Activated naive CD4-positive, alpha-beta T cell treated with anti-CD3 and anti-CD28 coated beads, Interleukin-2, amount 50 U/mL, for 72 hours (primary cell): ENCODE measurements at regions not wholly inside any gene's neighbourhood (a gene's known extent, or its start where the extent isn't known, plus 50 kb on each side); places are given as distances from the start of the nearest gene placed in this dataset.

Experiments
- ATAC-seq, 2 donors: fragments of 150-1000 bp; cut with Tn5 transposase; 2 replicates each; pipeline ENCODE4 v1.10.0; 2021; ENCODE audit warnings: mild to moderate bottlenecking in 2 of 2, moderate library complexity in 2 of 2
- DNase-seq, 2 donors: peaks; one replicate each; pipeline ENCODE4 v3.0.0; 2021 to 2022; ENCODE audit warnings: low spot score in 2 of 2
- H3K27ac Mint-ChIP-seq, 2 donors: one replicate each; pipeline ENCODE4 v1.8.0; 2022; ENCODE audit warnings: mild to moderate bottlenecking in 2 of 2, mixed read lengths in 2 of 2
- H3K36me3 Mint-ChIP-seq, 2 donors: one replicate each; pipeline ENCODE4 v1.8.0; 2022; ENCODE audit warnings: mixed read lengths in 2 of 2
- H3K9me3 Mint-ChIP-seq, 2 donors: one replicate each; pipeline ENCODE4 v1.8.0; 2022; ENCODE audit warnings: mixed read lengths in 2 of 2

GRCh38 chr4:147173322-147173721 lies 227.7 kb upstream of the TTC29 start:
- DNase-seq (no peak), ATAC-seq (no peak)
- H3K9me3 Mint-ChIP-seq, result no peaks in the 10 kb centered on the region
- no peaks in the 10 kb centered on the region for H3K36me3 Mint-ChIP-seq
- H3K27ac Mint-ChIP-seq, result no peak overlapping the region

DNA sequence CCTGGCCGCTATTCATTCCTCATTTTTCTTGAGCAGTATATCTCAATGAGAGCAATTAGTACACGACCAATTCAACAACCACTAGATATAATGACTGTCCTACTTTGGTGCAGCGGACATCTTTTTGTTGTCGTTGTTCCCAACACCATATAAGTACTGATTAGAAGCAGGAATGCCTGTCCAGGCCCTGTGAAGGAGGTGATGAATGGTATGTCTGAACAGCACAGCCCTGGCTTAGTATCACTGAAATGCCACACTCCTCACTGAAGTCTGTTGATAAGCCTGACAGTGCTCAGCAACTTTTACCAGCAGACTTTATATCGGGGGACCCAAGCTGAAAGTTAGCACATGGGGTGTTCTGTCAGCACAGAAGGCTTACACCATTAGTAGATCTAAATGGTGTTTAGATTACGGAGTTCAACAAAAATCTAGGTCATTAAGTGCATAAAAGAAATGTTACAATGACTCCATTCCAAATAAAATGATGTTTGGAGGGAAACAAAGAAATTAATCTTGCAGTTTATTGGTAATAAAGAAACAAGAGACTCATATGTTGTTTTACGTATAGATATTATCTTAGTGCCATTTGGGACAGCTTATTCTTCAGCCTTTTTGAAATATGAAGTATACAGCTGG lies 228.3 kb upstream of the TTC29 start:
- Mint-ChIP-seq H3K9me3 (no peaks in the 10 kb centered on the region), H3K36me3 (no peaks in the 10 kb centered on the region), H3K27ac (no peak overlapping the region)
- ATAC-seq (no peak), DNase-seq (no peak)

DNA sequence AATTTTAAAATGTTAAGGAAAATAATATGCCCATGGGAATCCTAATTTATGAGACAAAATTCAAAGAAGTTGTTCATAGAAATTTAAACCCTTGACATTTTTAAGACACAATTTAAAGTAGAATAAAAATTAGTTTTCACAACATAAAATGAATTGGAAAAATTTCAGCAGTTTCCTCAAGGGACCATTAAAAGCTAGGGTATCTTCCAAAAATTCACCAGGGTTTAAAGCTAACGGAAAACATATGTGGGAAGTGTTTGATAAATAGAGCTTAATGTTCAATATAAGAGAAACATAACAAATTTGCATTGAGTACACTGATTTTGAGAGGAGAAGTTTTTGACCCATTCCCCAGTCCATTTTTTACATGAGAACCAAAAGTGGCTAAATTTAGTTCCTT lies 228.9 kb upstream of the TTC29 start:
- Mint-ChIP-seq H3K27ac (no peak overlapping the region), H3K9me3 (no peaks in the 10 kb centered on the region), H3K36me3 (no peaks in the 10 kb centered on the region)
- no peak for ATAC-seq
- no peak for DNase-seq

DNA sequence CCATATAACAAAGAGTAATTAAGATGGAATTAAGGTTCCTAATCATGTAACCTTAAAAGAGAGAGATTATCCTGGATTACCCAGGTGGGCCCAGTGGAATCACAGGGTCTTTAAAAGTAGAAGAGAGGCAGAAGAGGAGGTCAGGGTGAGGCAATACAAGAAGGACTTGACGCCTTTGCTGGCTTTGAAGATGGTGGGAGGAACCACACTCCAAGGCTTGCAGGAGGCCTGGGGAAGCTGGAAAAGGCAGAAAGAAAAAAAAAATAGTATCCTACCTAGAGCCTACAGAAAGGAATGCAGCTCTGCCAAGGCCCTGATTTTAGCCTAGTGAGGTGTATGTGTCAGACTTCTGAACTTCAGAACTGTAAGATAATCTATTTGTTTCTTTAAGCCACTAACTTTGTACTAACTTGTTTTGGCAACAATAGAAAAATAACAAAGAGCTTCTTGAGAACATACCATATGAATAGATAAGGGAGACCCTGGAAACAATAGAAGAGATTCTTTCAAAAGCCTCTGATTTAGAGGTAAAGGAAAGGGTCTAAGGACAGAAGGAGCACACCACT lies 229.9 kb upstream of the TTC29 start:
- Mint-ChIP-seq H3K36me3 (no peaks in the 10 kb centered on the region), H3K27ac (no peak overlapping the region), H3K9me3 (no peaks in the 10 kb centered on the region)
- ATAC-seq (no peak), DNase-seq (no peak)

DNA sequence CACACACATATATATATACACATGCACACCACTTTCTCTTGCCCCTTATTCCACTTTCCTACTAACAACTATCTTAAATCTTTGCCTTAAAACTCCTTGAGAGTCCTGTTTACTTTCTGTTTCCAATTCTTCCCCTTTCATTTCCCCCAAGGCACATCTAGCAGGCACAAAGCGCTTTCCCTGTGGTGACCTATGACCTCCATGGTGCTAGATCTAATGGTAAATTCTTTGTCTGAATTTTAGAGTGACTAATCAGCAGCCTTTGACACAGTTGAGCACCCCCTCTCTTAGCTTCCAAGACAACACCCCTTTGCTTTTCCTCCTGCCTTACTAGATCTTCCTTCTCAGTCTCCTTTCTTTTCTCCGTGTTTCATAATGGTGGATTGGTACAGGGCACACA lies 236.4 kb upstream of the TTC29 start:
- ATAC-seq, result no peak
- no peak overlapping the region for H3K27ac Mint-ChIP-seq
- peaks cover 4 to 17% of the 10 kb centered on the region in 2 donors for H3K9me3 Mint-ChIP-seq
- DNase-seq, result no peak
- H3K36me3 Mint-ChIP-seq, result no peaks in the 10 kb centered on the region

- peaks cover 0 to 5% of the 10 kb centered on the region in 2 donors for H3K36me3 Mint-ChIP-seq
Observed at GRCh38 chr4:147192679-147193078, 247.0 kb upstream of the TTC29 start.

DNA sequence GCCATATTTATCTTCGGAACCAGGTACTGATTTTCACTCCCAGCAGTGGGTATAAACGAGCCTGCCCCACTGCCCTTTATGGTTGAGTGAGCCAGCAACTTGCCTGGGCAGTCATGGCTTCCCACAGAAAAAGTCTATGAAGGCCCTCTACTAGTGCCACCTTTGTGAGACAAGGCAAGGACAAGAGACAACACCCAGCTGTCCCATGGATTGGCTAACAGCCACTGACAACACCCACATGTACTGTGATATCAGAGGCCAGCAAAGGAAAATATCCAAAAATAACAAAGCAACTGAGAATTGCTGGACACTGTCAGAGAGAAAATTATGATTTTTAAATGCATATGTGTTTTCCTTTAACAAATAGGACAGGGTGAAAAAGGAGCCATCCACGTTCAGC lies 248.4 kb upstream of the TTC29 start:
- ATAC-seq, result no peak
- no peak for DNase-seq
- Mint-ChIP-seq H3K27ac (no peak overlapping the region), H3K9me3 (peaks cover 3 to 4% of the 10 kb centered on the region in 2 donors), H3K36me3 (no peaks in the 10 kb centered on the region)

More at GRCh38 chr4:147192679-147193078, 247.0 kb upstream of the TTC29 start:
- DNase-seq (no peak), ATAC-seq (no peak)
- Mint-ChIP-seq H3K9me3 (peaks cover 4 to 7% of the 10 kb centered on the region in 2 donors), H3K27ac (no peak overlapping the region)

GRCh38 chr4:147194604-147195003 lies 248.9 kb upstream of the TTC29 start:
- ATAC-seq (no peak), DNase-seq (no peak)
- H3K9me3 Mint-ChIP-seq, result peaks cover 3 to 4% of the 10 kb centered on the region in 2 donors

DNA sequence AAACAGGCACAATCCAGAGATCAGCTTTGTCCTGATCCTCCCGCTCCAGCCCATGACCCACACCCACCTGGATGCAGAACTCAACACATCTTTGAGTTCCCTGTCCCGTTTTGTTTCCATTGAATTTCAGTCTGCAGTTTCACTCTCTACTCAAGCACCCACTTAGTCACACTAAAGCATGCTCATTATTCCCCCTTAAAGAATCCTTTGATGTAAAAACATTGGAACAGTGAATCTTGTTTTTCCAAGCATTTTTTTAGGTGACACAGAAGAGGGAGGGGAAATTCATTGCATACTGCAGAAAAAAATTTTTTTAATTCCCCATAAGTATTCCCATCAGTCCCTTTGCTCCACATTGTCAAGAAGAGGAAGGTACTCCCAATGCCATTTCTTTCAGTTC lies 249.7 kb upstream of the TTC29 start:
- Mint-ChIP-seq H3K9me3 (peaks cover 3% of the 10 kb centered on the region in 2 donors), H3K27ac (no peak overlapping the region), H3K36me3 (no peaks in the 10 kb centered on the region)
- ATAC-seq (no peak), DNase-seq (no peak)

More at GRCh38 chr4:147194604-147195003, 248.9 kb upstream of the TTC29 start:
- Mint-ChIP-seq H3K36me3 (no peaks in the 10 kb centered on the region), H3K27ac (no peak overlapping the region)

GRCh38 chr4:147198411-147199051 lies 252.9 kb upstream of the TTC29 start:
- Mint-ChIP-seq H3K27ac (no peak overlapping the region), H3K9me3 (no peaks in the 10 kb centered on the region), H3K36me3 (no peaks in the 10 kb centered on the region)
- no peak for DNase-seq
- no peak for ATAC-seq

GRCh38 chr4:147201016-147201415 lies 255.4 kb upstream of the TTC29 start:
- no peaks in the 10 kb centered on the region for H3K9me3 Mint-ChIP-seq
- DNase-seq (no peak), ATAC-seq (no peak)
- no peaks in the 10 kb centered on the region for H3K36me3 Mint-ChIP-seq
- H3K27ac Mint-ChIP-seq, result no peak overlapping the region

DNA sequence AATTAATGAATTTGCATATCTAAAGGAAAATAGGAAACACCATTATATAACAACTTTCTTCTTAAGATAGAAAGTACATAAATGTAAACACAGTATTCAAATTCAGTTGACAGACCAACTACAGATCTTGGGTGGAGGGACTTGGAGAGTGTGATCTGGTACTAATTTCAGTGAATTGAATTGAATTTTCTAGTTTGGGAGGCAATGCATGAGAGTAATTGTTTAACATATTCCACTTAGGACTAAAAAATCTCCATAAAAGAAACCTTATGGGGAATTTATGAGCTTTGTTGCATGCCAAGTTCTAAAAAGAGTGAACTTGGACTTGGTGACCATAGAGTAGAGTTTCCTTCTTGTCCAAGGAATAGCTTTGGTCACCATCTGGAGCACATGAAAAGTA lies 261.1 kb upstream of the TTC29 start:
- Mint-ChIP-seq H3K27ac (no peak overlapping the region), H3K9me3 (peaks cover 8 to 10% of the 10 kb centered on the region in 2 donors), H3K36me3 (no peaks in the 10 kb centered on the region)
- ATAC-seq (no peak), DNase-seq (no peak)

DNA sequence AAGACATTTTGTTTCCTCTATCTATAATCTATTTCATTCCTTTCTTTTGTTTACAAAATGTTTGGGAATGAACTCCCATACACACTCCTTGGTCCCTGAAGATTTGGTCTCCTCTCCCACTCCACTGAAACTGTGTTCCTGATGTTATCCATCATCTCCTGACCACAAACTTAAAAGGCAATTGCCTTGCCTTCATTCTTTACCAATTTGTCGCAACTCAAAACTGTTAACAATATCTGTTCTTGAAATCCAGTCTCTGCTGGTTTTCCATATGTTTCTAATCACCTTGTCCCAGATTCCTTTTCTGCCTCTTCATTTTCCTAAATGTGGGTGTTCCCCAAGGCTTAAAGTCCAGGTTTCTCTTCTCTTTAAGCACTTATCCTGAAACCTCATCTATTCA lies 262.2 kb upstream of the TTC29 start:
- ATAC-seq, result no peak
- Mint-ChIP-seq H3K36me3 (no peaks in the 10 kb centered on the region), H3K27ac (no peak overlapping the region), H3K9me3 (peaks cover 8 to 10% of the 10 kb centered on the region in 2 donors)
- DNase-seq, result no peak

- ATAC-seq (no peak), DNase-seq (no peak)
- Mint-ChIP-seq H3K27ac (no peak overlapping the region), H3K36me3 (peaks cover 0 to 5% of the 10 kb centered on the region in 2 donors), H3K9me3 (peaks cover 0 to 12% of the 10 kb centered on the region in 2 donors)
Observed at GRCh38 chr4:147217655-147218054, 263.2 kb upstream of the EDNRA start.

DNA sequence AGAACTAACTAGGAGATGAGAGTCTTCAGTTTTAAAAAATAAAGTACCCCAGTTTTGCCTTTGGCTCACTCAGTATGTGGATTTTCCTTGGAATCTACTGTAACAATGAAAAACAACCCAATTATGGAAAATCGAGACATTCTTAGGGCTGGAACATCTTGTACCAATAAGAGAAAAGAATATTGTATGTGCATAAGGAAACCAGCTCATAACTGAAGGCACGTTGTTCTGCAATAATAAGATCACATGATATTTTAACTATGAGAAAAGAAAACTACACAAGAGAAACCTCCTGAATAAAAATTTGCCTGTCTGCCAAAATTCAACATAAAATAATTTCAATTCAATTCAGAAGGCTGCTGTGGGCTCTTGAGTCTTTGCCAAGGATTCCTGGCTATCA lies 261.8 kb upstream of the EDNRA start:
- H3K9me3 Mint-ChIP-seq, result peaks cover 4 to 8% of the 10 kb centered on the region in 2 donors
- H3K27ac Mint-ChIP-seq, result no peak overlapping the region

GRCh38 chr4:147220833-147221232 lies 260.1 kb upstream of the EDNRA start:
- ATAC-seq, result no peak
- no peaks in the 10 kb centered on the region for H3K36me3 Mint-ChIP-seq
- peaks cover under 1 to 4% of the 10 kb centered on the region in 2 donors for H3K9me3 Mint-ChIP-seq
- DNase-seq, result no peak
- no peak overlapping the region for H3K27ac Mint-ChIP-seq

More for the DNA sequence above, 261.8 kb upstream of the EDNRA start:
- ATAC-seq, result no peak
- no peak for DNase-seq
- H3K36me3 Mint-ChIP-seq, result peaks cover 0 to 4% of the 10 kb centered on the region in 2 donors

GRCh38 chr4:147222906-147223305 lies 258.0 kb upstream of the EDNRA start:
- Mint-ChIP-seq H3K9me3 (peaks cover 0 to 4% of the 10 kb centered on the region in 2 donors), H3K27ac (no peak overlapping the region), H3K36me3 (no peaks in the 10 kb centered on the region)
- DNase-seq, result no peak
- ATAC-seq, result no peak

GRCh38 chr4:147223576-147223975 lies 257.3 kb upstream of the EDNRA start:
- no peak for DNase-seq
- Mint-ChIP-seq H3K36me3 (no peaks in the 10 kb centered on the region), H3K27ac (no peak overlapping the region)

More at GRCh38 chr4:147223576-147223975, 257.3 kb upstream of the EDNRA start:
- ATAC-seq, result no peak
- peaks cover 0 to 4% of the 10 kb centered on the region in 2 donors for H3K9me3 Mint-ChIP-seq
